GM12878 (cell line): ENCODE measurements at regions not wholly inside any gene's neighbourhood (a gene's known extent, or its start where the extent isn't known, plus 50 kb on each side); places are given as distances from the start of the nearest gene placed in this dataset.

Experiments
- ATAC-seq: fragments of 200-7000 bp; cut with Tn5 transposase; 3 replicates; pipeline ENCODE4 v1.9.1; 2020; ENCODE audit warnings: mild to moderate bottlenecking, moderate library complexity
- BruUV-seq: library from RNA; stranded (reverse); fragments of 400-500 nt; replicated peaks from 2 replicates; lab custom pipeline; 2021; lab: Mats Ljungman, UMichigan
- CTCF ChIA-PET: fragments of 300-600 bp; sonication (Branson Sonifier 250); formaldehyde crosslinking; extraction: SDS; loops from one replicate; lab custom pipeline; 2021; ENCODE audit warnings: inconsistent platforms; lab: Yijun Ruan, JAX
- POLR2A ChIA-PET: fragments of 350-600 bp; formaldehyde crosslinking; extraction: SDS; loops from one replicate; lab custom pipeline; 2021; ENCODE audit warnings: inconsistent platforms; lab: Charles Lee
- RAD21 ChIA-PET: fragments of 300-600 bp; sonication (Branson Sonifier 250); formaldehyde crosslinking; loops from one replicate; lab custom pipeline; 2023; ENCODE audit warnings: antibody characterized with exemption; ENCODE audit not compliant: unreplicated experiment; lab: Charles Lee
- SMC1A ChIA-PET: fragments of 300-600 bp; sonication (Branson Sonifier 250); formaldehyde crosslinking; loops from one replicate; lab custom pipeline; 2023; ENCODE audit not compliant: unreplicated experiment, uncharacterized antibody; lab: Charles Lee
- DNase-seq: peaks from one replicate; pipeline ENCODE4 v3.0.0-alpha.2; 2011; ENCODE audit warnings: low read depth, low spot score
- FAIRE-seq: peaks from 3 replicates; lab custom pipeline; 2011; peaks lifted over from hg19 to GRCh38; lab: Jason Lieb, UNC
- H2AFZ ChIP-seq: 2 replicates; pipeline ENCODE4 v1.6.0; 2011; ENCODE audit warnings: low read depth, low read length, control low read depth; ENCODE audit not compliant: control insufficient read depth
- H3K27ac ChIP-seq: 2 replicates; pipeline ENCODE4 v1.5.1; 2011; ENCODE audit warnings: control low read depth; ENCODE audit not compliant: control insufficient read depth, insufficient read depth
- H3K27me3 ChIP-seq, 2 experiments: replicated peaks in 1 of 2; 2 replicates each; pipeline versions ENCODE4 v1.6.0 to v1.6.1; 2011; ENCODE audit warnings: low read length in 1 of 2; ENCODE audit not compliant: control insufficient read depth in 2 of 2, insufficient read depth in 2 of 2
- H3K36me3 ChIP-seq, 2 experiments: 2 replicates each; pipeline ENCODE4 v1.5.1; 2011; ENCODE audit warnings: low read length in 1 of 2; ENCODE audit not compliant: control insufficient read depth in 2 of 2, insufficient read depth in 2 of 2
- H3K4me1 ChIP-seq: 2 replicates; pipeline ENCODE4 v1.6.1; 2011; ENCODE audit warnings: mild to moderate bottlenecking, low read length, moderate library complexity, mixed read lengths; ENCODE audit not compliant: control insufficient read depth, insufficient read depth
- H3K4me2 ChIP-seq: 2 replicates; pipeline ENCODE4 v1.6.0; 2011; ENCODE audit warnings: control low read depth; ENCODE audit not compliant: control insufficient read depth, insufficient read depth
- H3K4me3 ChIP-seq: fragments of 200-600 bp; sonication (generic); 2 replicates; pipeline ENCODE4 v1.5.1; 2016
- H3K79me2 ChIP-seq: 2 replicates; pipeline ENCODE4 v1.6.0; 2011; ENCODE audit warnings: low read length; ENCODE audit not compliant: control insufficient read depth, insufficient read depth
- H3K9ac ChIP-seq: 2 replicates; pipeline ENCODE4 v1.8.0; 2011; ENCODE audit warnings: low read length, control low read depth, mixed read lengths; ENCODE audit not compliant: control insufficient read depth, insufficient read depth
- H3K9me3 ChIP-seq: replicated peaks from 3 replicates; pipeline ENCODE4 v1.5.1; 2011; ENCODE audit warnings: mild to moderate bottlenecking, low read length; ENCODE audit not compliant: control insufficient read depth, insufficient read depth
- H4K20me1 ChIP-seq: 2 replicates; pipeline ENCODE4 v1.6.0; 2011; ENCODE audit not compliant: control insufficient read depth, insufficient read depth
- CEBPB ChIP-seq, 2 experiments: fragments of 150-350 bp in 1 of 2; IDR thresholded peaks; 2 replicates each; pipeline ENCODE4 v1.6.1; 2012 to 2014; ENCODE audit warnings: low read depth in 2 of 2, low read length in 2 of 2, borderline replicate concordance in 1 of 2, inconsistent platforms in 1 of 2
- E2F4 ChIP-seq: IDR thresholded peaks from 2 replicates; pipeline ENCODE4 v1.6.1; 2012; ENCODE audit warnings: low read depth, low read length, improper control_type of control experiment
- EGR1 ChIP-seq, 2 experiments: IDR thresholded peaks; 1 replicate in 1 of 2; 2 replicates in 1 of 2; pipeline ENCODE4 v1.6.1; 2011 to 2012; ENCODE audit warnings: low read depth in 2 of 2, low read length in 2 of 2, borderline replicate concordance in 1 of 2, mild to moderate bottlenecking in 1 of 2, moderate library complexity in 1 of 2
- GATAD2B ChIP-seq: fragments of 450-650 bp; conservative IDR thresholded peaks from 2 replicates; pipeline ENCODE4 v1.6.1; 2017; ENCODE audit warnings: low read depth, mild to moderate bottlenecking, moderate library complexity
- HDAC6 ChIP-seq: fragments of 200-600 bp; sonication (generic); IDR thresholded peaks from one replicate; pipeline ENCODE4 v1.8.0; 2017; ENCODE audit warnings: antibody characterized with exemption; ENCODE audit not compliant: unreplicated experiment
- IRF4 ChIP-seq: IDR thresholded peaks from 2 replicates; pipeline ENCODE4 v1.6.1; 2011; ENCODE audit warnings: low read depth, low read length
- NFIC ChIP-seq: IDR thresholded peaks from 2 replicates; pipeline ENCODE4 v1.6.1; 2012; ENCODE audit warnings: low read depth, mild to moderate bottlenecking, inconsistent platforms, low read length, moderate library complexity
- PBX3 ChIP-seq: IDR thresholded peaks from 2 replicates; pipeline ENCODE4 v1.6.1; 2011; ENCODE audit warnings: mild to moderate bottlenecking, low read depth, low read length, moderate library complexity; ENCODE audit not compliant: insufficient replicate concordance
- RELA ChIP-seq: fragments of 450-650 bp; IDR thresholded peaks from 2 replicates; pipeline ENCODE4 v1.8.0; 2014; ENCODE audit warnings: borderline replicate concordance; ENCODE audit not compliant: partially characterized antibody
- SIN3A ChIP-seq: IDR thresholded peaks from 2 replicates; pipeline ENCODE4 v1.6.1; 2012; ENCODE audit warnings: low read depth, low read length, improper control_type of control experiment
- SRF ChIP-seq, 2 experiments: IDR thresholded peaks; 2 replicates each; pipeline ENCODE4 v1.6.1; 2011; ENCODE audit warnings: low read depth in 2 of 2, low read length in 2 of 2, mild to moderate bottlenecking in 1 of 2, moderate library complexity in 1 of 2
- SUZ12 ChIP-seq: fragments of 200-600 bp; sonication (generic); IDR thresholded peaks from one replicate; pipeline ENCODE4 v1.6.1; 2018; ENCODE audit warnings: antibody characterized with exemption, mild to moderate bottlenecking; ENCODE audit not compliant: unreplicated experiment
- TAF1 ChIP-seq: IDR thresholded peaks from 2 replicates; pipeline ENCODE4 v1.6.1; 2011; ENCODE audit warnings: mild to moderate bottlenecking, low read depth, low read length, borderline replicate concordance
- WGBS: methylation state at CpG from one replicate; pipeline ENCODE4 v1.1.6; 2016; ENCODE audit warnings: low lambda C conversion rate; ENCODE audit not compliant: insufficient replicate concordance, insufficient coverage; ENCODE audit errors: missing lambda C conversion rate; 5-methylcytosine and 5-hydroxymethylcytosine counted together
- in situ Hi-C: fragments of 300-500 bp; cut with MboI; formaldehyde crosslinking; loops from 9 replicates; pipeline ENCODE4 v1.14.3; 2018; ENCODE audit warnings: mixed read lengths
- intact Hi-C: fragments of 100-400 bp; cut with micrococcal nuclease; formaldehyde crosslinking; loops from one replicate; pipeline ENCODE4 v1.14.2; 2022; ENCODE audit not compliant: unreplicated experiment

- no peak for TF ChIP-seq E2F4
- TF ChIP-seq, all 136 proteins: peak for 0
These were observed 372.7 kb downstream of the EDEM1 start (continued) for GRCh38 chr3:5560199-5560598.

- FAIRE-seq (no peak), ATAC-seq (no peak), DNase-seq (no peak)
- no peak overlapping the region for H2AFZ ChIP-seq
- no peaks in the 10 kb centered on the region for H3K4me1 ChIP-seq
- no TSS peak for BruUV-seq
- RAD21 ChIA-PET, result interaction anchor here (1.5 kb wide), 1 partner anchor 168 kb away, joined by 4 read pairs; no protein-coding TSS in a partner anchor
- 38% methylated on average over 7 of the region's 7 CpGs for WGBS
- intact Hi-C loops, result no loop called here
- no peaks in the 10 kb centered on the region for H3K36me3 ChIP-seq
- TF ChIP-seq NFIC (no peak), IRF4 (no peak), PBX3 (no peak), TAF1 (no peak), CEBPB (IDR thresholded peaks at IDR 0.05; ENCODE audit: borderline replicate concordance in 1 of 2, low read depth in 2 of 2, low read length in 2 of 2) (no peak), RELA (no peak), SRF (IDR thresholded peaks at IDR 0.05; ENCODE audit: low read depth in 2 of 2, low read length in 2 of 2) (no peak), E2F4 (no peak), HDAC6 (no peak), SIN3A (no peak), GATAD2B (no peak), SUZ12 (no peak), EGR1 (IDR thresholded peaks at IDR 0.05; ENCODE audit: borderline replicate concordance in 1 of 2, low read depth in 2 of 2, low read length in 2 of 2) (no peak)
- POLR2A ChIA-PET, result interaction anchor here (0.7 kb wide), 1 partner anchor 1564 kb away, joined by 3 read pairs; no protein-coding TSS in a partner anchor
- H3K9ac ChIP-seq, result no peak overlapping the region
- no peak overlapping the region for H3K27ac ChIP-seq
- in situ Hi-C loops, result no loop called here
- H3K79me2 ChIP-seq, result no peaks in the 10 kb centered on the region
- H3K9me3 ChIP-seq, result no peaks in the 10 kb centered on the region
- no peaks in the 10 kb centered on the region for H3K27me3 ChIP-seq
- no peak overlapping the region for H3K4me3 ChIP-seq
- SMC1A ChIA-PET, result interaction anchor here (0.9 to 1.2 kb wide), 2 partner anchors 9 to 20 kb away, joined by 4 read pairs; no protein-coding TSS in a partner anchor
- H4K20me1 ChIP-seq, result no peaks in the 10 kb centered on the region
- H3K4me2 ChIP-seq, result no peak overlapping the region
- CTCF ChIA-PET, result interaction anchor here (0.6 to 3.2 kb wide), 2 partner anchors 63 to 167 kb away, joined by 3 to 13 read pairs; no protein-coding TSS in a partner anchor
These were observed 376.2 kb downstream of the EDEM1 start for GRCh38 chr3:5563537-5564277.
